Activated T-helper 2 cell treated with anti-CD3 and anti-CD28 coated beads, Interferon-gamma antibody, Interleukin-2, Interleukin-4, amounts not matched to agents 10 μg/mL and 5 μg/mL and 100 μg/mL, durations not matched to agents 14 hours and 24 hours and 36 hours (primary cell): ENCODE measurements at regions not wholly inside any gene's neighbourhood (a gene's known extent, or its start where the extent isn't known, plus 50 kb on each side); places are given as distances from the start of the nearest gene placed in this dataset.
"Not testable (repeated sequence)": the region's sequence is repeated elsewhere in the genome, so short reads cannot be mapped to it uniquely, and the experiment has no call there.

ENCODE experiments used
- DNase-seq: peaks from one replicate; pipeline ENCODE4 v3.0.0; 2021; ENCODE audit warnings: low spot score
- H3K27ac Mint-ChIP-seq: one replicate; pipeline ENCODE4 v1.8.0; 2021; ENCODE audit warnings: mixed read lengths
- H3K27me3 Mint-ChIP-seq: one replicate; pipeline ENCODE4 v1.8.0; 2021; ENCODE audit warnings: low read depth, mixed read lengths
- H3K36me3 Mint-ChIP-seq: one replicate; pipeline ENCODE4 v1.8.0; 2021; ENCODE audit warnings: low read depth, mixed read lengths
- H3K4me1 Mint-ChIP-seq: one replicate; pipeline ENCODE4 v1.8.0; 2021; ENCODE audit warnings: low read depth, mixed read lengths
- H3K4me3 Mint-ChIP-seq: one replicate; pipeline ENCODE4 v1.8.0; 2021; ENCODE audit warnings: low read depth, mild to moderate bottlenecking, moderate library complexity, mixed read lengths
- H3K9me3 Mint-ChIP-seq: one replicate; pipeline ENCODE4 v1.8.0; 2021; ENCODE audit warnings: mixed read lengths
- intact Hi-C: fragments of 100-400 bp; cut with micrococcal nuclease; formaldehyde crosslinking; loops from one replicate; pipeline ENCODE4 v1.15.1; 2023

DNA sequence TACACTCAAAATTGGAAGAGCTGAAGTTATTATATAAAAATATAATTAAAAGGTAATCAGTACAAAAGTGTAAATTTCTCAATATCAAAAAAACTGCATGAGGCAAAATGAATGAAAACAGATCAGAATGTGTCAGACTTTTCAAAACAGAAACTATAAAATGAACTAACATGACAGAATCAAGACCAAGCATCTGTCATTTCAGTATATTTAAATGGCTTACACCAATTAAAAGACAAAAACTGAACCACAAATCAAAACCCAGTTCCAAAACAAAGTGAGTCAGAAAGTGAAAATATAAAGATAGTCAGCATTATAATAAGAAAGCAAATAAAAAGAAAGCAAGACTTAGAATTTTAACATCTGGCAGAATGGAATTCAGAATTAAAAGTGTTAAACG lies 289.7 kb downstream of the UBE3D start:
- H3K27ac Mint-ChIP-seq = no peak overlapping the region

DNA sequence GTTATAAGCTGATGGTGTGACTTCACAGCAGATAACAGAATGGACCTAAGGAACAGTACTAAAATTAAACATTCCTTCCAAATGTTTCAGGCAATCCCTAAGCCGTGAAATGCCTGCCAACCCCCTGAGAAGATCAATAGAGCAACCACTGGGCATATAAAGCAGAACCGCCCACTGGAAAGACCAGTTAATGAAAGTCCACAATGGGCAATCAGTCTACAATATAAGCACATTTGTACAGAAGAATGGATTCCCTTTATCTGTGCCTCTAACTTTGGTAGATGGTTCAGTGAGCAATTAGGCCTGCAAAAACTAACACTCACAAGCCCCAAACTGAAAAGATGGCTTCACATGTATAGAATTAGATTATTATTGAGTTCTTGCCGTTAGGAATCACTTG lies 286.6 kb downstream of the UBE3D start:
- intact Hi-C loops = no loop called here
- no peaks in the 10 kb centered on the region for H3K4me1 Mint-ChIP-seq
- no peaks in the 10 kb centered on the region for H3K36me3 Mint-ChIP-seq
- H3K27me3 Mint-ChIP-seq = no peaks in the 10 kb centered on the region
- H3K4me3 Mint-ChIP-seq = no peak overlapping the region
- H3K9me3 Mint-ChIP-seq = no peaks in the 10 kb centered on the region
- no peak overlapping the region for H3K27ac Mint-ChIP-seq
- DNase-seq = no peak

More for the DNA sequence above, 289.7 kb downstream of the UBE3D start:
- intact Hi-C loops = no loop called here
- no peaks in the 10 kb centered on the region for H3K27me3 Mint-ChIP-seq
- H3K36me3 Mint-ChIP-seq = no peaks in the 10 kb centered on the region
- no peaks in the 10 kb centered on the region for H3K9me3 Mint-ChIP-seq
- H3K4me3 Mint-ChIP-seq = no peak overlapping the region
- no peaks in the 10 kb centered on the region for H3K4me1 Mint-ChIP-seq
- no peak for DNase-seq

DNA sequence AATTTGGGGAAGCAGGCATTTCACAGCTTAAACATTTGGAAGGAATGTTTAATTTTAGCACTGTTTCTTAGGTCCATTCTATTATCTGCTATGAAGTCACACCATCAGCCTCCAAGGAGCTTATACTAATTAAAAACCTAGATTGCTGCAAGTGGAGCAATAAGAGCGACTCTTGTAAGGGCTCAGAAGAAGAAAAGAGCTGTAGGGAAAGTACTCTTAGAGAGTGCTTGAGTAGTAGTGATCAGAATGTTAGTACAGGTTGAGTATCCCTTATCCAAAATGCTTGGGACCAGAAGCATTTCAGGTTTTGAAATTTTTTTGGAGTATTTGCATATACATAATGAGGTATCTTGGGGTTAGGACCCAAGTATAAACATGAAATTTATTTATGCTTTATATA lies 285.3 kb downstream of the UBE3D start:
- Mint-ChIP-seq H3K9me3 (no peaks in the 10 kb centered on the region), H3K27me3 (no peaks in the 10 kb centered on the region), H3K27ac (no peak overlapping the region), H3K4me3 (no peak overlapping the region), H3K4me1 (no peaks in the 10 kb centered on the region), H3K36me3 (no peaks in the 10 kb centered on the region)
- intact Hi-C loops = no loop called here
- no peak for DNase-seq

DNA sequence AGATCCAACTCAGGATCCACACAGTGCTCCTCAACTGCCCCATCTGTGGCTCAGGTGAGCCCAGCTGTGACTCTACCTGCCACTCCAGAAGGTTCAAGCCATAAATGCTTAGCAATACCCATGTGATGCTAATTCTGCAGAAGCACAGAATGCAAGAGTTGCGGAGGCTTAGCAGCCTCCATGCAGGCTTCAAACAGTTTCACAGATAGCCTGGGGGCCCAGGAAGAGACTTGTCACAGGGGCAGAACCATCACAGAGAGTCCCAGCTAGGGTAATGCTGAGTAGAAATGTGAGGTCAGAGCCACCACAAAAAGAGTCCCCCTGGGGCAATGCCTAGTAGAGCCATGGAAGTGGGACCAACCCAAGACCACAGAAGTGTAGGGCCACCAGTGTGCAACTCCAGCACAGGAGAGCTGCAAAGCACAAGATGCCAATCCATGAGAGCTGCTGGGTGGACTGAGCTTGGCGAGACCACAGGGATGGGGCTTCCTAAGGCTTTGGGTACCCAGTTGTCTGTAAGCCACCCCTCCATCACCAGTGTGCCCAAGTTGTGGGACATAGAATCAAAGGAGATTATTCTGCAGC lies 283.9 kb downstream of the UBE3D start:
- Mint-ChIP-seq H3K9me3 (no peaks in the 10 kb centered on the region), H3K4me3 (no peak overlapping the region), H3K4me1 (no peaks in the 10 kb centered on the region), H3K27me3 (no peaks in the 10 kb centered on the region), H3K36me3 (no peaks in the 10 kb centered on the region), H3K27ac (no peak overlapping the region)
- intact Hi-C loops = no loop called here
- DNase-seq = no peak

DNA sequence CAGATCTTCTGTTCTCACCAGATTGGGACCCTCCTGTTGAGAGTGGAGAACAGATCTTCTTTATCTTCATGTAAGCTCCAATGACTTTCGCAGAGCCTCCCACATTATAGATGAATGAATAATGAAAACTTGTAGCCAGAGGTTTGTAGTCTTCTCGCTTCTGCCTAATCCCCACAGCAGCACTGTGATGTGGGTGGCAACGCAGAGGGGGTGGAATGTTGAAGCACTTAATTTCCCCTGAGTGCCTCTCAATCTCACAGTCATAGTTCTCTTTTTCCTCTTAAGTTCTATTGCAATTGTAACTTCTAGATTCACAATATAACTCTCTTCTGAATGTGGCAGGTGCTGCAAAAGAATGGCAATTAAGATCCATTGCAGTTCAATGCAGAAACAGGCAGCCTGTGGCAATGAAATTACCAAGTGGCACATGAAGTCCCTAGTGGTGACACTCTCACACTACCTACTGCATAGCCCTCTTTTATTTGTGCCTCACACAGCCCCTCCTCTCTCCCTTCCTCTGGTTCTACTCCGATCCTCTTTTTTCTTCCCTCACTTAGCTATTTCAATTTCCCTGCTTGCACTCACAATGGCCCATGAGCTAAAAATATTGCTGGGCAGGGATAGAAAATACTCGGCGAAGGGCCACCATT lies 281.9 kb downstream of the UBE3D start:
- Mint-ChIP-seq H3K9me3 (no peaks in the 10 kb centered on the region), H3K27me3 (no peaks in the 10 kb centered on the region), H3K4me1 (no peaks in the 10 kb centered on the region), H3K4me3 (no peak overlapping the region), H3K36me3 (no peaks in the 10 kb centered on the region), H3K27ac (no peak overlapping the region)
- no peak for DNase-seq
- intact Hi-C loops = no loop called here

DNA sequence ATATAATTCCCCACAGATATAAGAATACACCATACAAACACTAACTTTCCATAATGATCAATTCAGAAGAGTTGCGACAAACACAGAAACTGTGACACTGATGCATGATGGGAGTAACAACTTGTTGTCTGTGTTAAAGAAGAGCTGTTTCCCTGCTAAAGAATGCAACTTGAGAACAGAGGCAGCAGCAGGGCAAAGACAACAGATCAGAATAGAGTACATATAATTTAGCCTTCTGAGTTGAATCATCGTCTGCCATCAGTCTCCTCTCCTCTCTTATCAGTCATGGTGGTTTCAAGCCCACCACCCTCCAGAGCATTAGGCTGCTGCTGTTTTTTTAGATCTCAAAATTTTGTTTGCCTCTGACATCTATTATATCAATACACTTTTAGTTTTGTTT lies 280.4 kb downstream of the UBE3D start:
- intact Hi-C loops = no loop called here
- no peaks in the 10 kb centered on the region for H3K4me1 Mint-ChIP-seq
- no peaks in the 10 kb centered on the region for H3K27me3 Mint-ChIP-seq
- H3K36me3 Mint-ChIP-seq = no peaks in the 10 kb centered on the region
- no peaks in the 10 kb centered on the region for H3K9me3 Mint-ChIP-seq
- H3K4me3 Mint-ChIP-seq = no peak overlapping the region
- DNase-seq = no peak
- H3K27ac Mint-ChIP-seq = no peak overlapping the region

DNA sequence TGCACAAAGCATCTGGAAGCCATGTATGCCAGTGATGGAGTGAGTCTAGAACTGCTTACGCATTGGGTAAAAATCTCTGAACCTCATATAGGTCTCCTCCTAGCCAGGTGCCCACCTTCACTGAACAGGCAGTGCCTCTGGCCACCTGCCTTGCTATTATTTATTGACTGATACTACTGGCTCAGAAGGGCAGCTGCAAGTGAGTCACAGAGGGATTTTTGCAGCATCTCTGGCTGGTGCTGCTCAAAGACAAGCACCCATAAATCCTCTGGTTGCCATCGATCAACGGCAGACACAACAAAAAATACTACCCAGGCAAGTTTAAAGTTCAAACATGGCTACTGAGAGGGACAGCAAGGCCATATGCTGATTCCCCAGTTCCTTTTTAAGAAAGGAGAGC lies 279.4 kb downstream of the UBE3D start:
- intact Hi-C loops = no loop called here
- H3K4me1 Mint-ChIP-seq = no peaks in the 10 kb centered on the region
- no peak overlapping the region for H3K27ac Mint-ChIP-seq
- H3K36me3 Mint-ChIP-seq = no peaks in the 10 kb centered on the region
- no peak for DNase-seq
- H3K27me3 Mint-ChIP-seq = no peaks in the 10 kb centered on the region
- H3K9me3 Mint-ChIP-seq = no peaks in the 10 kb centered on the region
- no peak overlapping the region for H3K4me3 Mint-ChIP-seq

DNA sequence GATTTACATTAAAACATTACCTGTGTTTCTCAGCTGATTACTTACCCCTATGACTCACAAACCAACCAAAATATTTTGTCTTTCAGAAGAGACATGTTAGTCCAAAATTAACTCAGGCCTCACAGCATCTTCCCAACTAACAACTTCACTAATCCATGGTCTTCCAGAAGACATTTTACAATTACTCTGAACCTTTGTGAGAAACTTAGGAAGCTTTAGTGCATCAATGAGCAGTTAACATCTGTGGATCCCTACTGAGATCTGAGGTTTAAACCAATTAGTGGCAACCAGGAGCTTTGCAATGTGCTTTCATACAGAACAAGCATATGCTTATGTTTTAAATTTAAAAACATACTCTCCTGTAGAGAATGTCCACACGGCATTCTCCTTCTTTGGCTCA lies 269.7 kb downstream of the UBE3D start:
- no peak overlapping the region for H3K27ac Mint-ChIP-seq
- H3K27me3 Mint-ChIP-seq = no peaks in the 10 kb centered on the region
- H3K36me3 Mint-ChIP-seq = no peaks in the 10 kb centered on the region
- no peaks in the 10 kb centered on the region for H3K4me1 Mint-ChIP-seq
- no peak for DNase-seq
- no peaks in the 10 kb centered on the region for H3K9me3 Mint-ChIP-seq
- intact Hi-C loops = no loop called here
- H3K4me3 Mint-ChIP-seq = no peak overlapping the region

DNA sequence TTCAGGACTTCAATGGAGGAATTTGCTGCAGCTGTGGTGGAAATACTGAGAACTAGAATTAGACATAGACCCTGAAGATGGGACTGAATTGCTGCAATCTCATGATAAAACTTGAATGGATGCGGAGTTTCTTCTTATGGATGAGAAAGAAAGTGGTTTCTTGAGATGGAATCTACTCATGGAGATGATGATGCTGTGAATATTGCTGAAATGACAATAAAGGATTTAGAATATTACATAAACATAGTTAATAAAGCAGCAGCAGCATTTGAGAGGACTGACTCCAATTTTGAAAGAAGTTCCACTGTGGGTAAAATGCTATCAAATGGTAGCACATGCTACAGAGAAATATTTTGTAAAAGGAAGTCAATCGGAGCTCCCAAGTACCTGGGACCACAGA lies 264.6 kb downstream of the UBE3D start:
- no peak overlapping the region for H3K4me3 Mint-ChIP-seq
- DNase-seq = no peak
- H3K4me1 Mint-ChIP-seq = no peaks in the 10 kb centered on the region
- H3K27me3 Mint-ChIP-seq = no peaks in the 10 kb centered on the region
- no peaks in the 10 kb centered on the region for H3K36me3 Mint-ChIP-seq
- peaks cover 9% of the 10 kb centered on the region for H3K9me3 Mint-ChIP-seq
- intact Hi-C loops = no loop called here
- H3K27ac Mint-ChIP-seq = no peak overlapping the region

DNA sequence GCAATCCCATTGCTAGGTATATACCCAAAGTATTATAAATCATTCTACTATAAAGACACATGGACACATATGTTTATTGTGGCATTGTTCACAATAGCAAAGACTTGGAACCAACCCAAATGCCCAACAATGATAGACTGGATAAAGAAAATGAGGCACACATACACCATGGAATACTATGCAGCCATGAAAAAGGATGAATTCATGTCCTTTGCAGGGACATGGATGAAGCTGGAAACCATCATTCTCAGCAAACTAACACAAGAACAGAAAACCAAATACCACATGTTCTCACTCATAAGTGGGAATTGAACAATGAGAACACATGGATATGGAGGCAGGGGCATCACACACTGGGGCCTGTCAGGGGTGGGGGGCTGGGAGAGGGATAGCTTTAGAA lies 249.4 kb downstream of the UBE3D start:
- H3K4me1 Mint-ChIP-seq, intact Hi-C loops: not testable (repeated sequence)

DNA sequence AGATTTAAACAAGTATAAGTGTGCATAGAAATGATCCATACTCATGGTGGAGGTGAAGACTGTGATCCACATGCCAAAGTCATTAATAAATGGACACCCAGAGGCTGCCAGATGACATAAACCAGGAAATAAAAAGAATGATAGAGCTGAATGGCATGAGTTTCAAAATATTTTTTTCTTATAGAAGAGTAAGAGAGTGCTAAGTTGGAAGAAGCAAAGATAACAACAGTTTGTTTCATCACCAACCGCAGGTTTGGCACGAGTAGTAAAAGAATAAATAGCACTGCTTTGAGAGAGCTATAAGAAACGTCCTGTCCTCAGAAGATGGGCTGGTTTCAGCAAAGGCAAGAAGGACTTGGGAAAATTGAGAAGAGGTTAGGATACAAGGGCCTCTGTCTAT lies 246.9 kb downstream of the UBE3D start:
- DNase-seq = no peak
- no peaks in the 10 kb centered on the region for H3K4me1 Mint-ChIP-seq
- H3K27ac Mint-ChIP-seq = no peak overlapping the region
- no peak overlapping the region for H3K4me3 Mint-ChIP-seq
- H3K9me3 Mint-ChIP-seq = no peaks in the 10 kb centered on the region
- intact Hi-C loops = no loop called here
- H3K27me3 Mint-ChIP-seq = no peaks in the 10 kb centered on the region
- H3K36me3 Mint-ChIP-seq = no peaks in the 10 kb centered on the region

More for the DNA sequence above, 249.4 kb downstream of the UBE3D start:
- H3K36me3 Mint-ChIP-seq, H3K9me3 Mint-ChIP-seq, DNase-seq, H3K27me3 Mint-ChIP-seq, H3K4me3 Mint-ChIP-seq, H3K27ac Mint-ChIP-seq: not testable (repeated sequence)

DNA sequence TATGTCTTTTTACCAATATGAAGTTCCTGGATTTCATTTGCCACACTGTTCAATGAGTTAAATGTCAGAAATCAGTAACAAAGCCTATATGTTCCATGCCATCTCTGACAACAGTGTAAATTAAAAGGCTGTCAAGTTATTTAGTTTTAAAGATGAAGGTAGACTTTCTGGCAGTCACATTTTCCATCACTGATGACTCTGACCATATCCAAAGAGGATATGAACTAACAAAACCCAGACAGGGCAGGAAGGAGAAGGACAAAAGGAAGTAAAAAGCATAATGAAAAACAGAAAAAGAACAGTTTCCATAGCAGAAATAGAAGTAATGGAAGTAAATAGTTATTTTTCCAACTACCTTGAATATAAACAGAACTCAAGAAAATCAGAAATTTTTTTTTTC lies 242.3 kb downstream of the UBE3D start:
- Mint-ChIP-seq H3K36me3 (no peaks in the 10 kb centered on the region), H3K27me3 (no peaks in the 10 kb centered on the region), H3K4me1 (no peaks in the 10 kb centered on the region), H3K27ac (no peak overlapping the region), H3K9me3 (no peaks in the 10 kb centered on the region), H3K4me3 (no peak overlapping the region)
- intact Hi-C loops = no loop called here
- DNase-seq = no peak

DNA sequence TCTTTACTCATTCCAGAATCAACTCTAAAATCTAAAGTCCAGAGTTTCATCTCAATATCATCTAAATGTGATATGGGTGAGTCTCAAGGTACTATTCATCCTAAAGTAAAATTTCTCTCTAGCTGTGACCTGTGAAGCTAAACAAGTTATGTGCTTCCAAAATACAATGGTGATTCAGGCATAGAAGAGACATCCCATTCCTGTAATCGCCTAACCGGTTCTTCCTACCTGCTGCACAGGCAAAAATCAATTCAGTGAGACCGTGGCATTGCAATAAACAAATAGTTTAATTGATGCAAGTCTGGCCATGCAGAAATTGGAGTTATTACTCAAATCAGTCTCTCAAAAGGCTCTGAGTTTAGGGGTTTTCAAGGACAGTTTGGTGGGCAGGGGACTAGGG lies 232.8 kb downstream of the UBE3D start:
- no peak for DNase-seq
- intact Hi-C loops = no loop called here
- no peaks in the 10 kb centered on the region for H3K9me3 Mint-ChIP-seq

DNA sequence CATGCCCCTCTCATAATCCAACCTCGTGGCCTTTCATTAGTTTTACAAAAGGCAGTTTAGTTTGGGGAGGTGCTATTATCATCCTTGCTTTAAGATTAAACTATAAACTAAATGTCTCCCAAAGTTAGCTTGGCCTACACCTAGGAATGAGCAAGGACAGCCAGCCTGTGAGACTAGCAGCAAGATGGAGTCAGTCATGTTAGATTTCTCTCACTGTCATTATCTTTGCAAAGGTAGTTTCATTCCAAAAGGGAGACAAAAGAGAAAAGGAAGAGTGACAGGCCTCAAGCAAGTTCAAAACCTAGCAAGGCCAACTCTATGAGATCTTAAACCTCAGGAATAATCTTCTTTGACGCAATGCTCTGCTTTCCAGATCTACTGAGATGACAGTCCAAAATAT lies 232.2 kb downstream of the UBE3D start:
- H3K4me1 Mint-ChIP-seq = no peaks in the 10 kb centered on the region
- H3K4me3 Mint-ChIP-seq = no peak overlapping the region
- no peak for DNase-seq
- no peaks in the 10 kb centered on the region for H3K9me3 Mint-ChIP-seq
- intact Hi-C loops = no loop called here
- no peaks in the 10 kb centered on the region for H3K27me3 Mint-ChIP-seq
- no peaks in the 10 kb centered on the region for H3K36me3 Mint-ChIP-seq
- H3K27ac Mint-ChIP-seq = no peak overlapping the region

More for the DNA sequence above, 232.8 kb downstream of the UBE3D start:
- Mint-ChIP-seq H3K36me3 (no peaks in the 10 kb centered on the region), H3K27ac (no peak overlapping the region), H3K4me3 (no peak overlapping the region), H3K4me1 (no peaks in the 10 kb centered on the region), H3K27me3 (no peaks in the 10 kb centered on the region)
